ENCODE measurements at regions not wholly inside any gene's neighbourhood (a gene's known extent, or its start where the extent isn't known, plus 50 kb on each side); places are given as distances from the start of the nearest gene placed in this dataset.

DNA sequence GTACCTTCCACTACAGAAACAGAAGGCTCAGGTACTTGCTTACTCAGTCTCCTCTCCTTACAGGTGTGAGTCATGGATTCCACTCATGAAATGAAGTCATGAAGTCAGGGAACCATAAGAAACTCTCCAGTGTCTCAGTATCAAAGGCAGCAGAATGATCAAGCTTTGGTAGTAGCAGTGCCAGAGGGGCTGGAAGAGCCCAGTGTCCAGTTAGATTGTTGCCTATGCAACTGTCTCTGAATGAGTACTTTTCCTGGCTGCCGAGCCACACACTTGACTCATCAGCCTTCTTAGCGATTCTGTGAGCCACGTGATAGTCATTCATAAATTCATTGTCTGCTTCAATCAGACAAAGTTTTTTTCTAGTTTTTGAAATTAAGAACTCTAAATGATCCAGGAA lies 52.2 kb upstream of the DTNBP1 start:
- DNase-seq, result no peak

DNA sequence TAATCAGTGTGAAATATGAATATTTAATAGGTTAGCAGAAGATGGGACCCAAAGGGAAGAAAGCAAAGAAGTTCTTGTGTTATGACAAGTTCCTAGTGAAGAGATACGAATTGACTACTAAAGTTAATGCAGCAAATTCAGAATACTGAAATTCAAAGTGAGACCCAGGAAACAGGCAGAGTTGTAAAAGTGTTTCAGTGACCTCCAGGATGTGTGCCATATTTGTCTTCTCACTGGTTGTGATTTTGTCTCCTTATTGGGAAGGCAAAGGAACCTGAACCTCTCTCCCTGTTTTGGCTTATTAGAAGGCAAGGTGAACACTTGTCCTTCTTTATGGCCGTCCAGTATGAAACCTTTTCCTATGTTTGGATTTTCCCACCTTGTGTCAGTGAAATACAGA lies 51.8 kb upstream of the DTNBP1 start:
- no peak for DNase-seq

DNA sequence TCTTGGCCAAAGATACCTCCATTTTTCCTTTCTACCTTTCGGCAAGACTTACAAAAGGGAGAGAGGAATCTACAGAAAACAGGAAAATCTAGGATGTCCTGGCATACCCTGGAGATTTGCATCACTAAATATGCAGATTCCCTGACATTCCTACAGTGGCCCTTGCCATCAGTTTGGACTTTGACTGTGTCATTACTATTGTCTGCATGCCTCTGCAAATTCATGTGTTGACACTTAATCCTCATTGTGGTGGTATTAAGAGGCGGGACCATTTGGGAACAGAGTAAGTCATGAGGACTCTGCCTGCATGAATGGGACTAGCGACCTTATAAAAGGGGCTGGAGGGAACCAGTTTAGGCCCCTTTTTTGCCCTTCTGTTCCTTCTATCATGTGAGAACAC lies 50.5 kb upstream of the DTNBP1 start:
- no peak for DNase-seq

DNA sequence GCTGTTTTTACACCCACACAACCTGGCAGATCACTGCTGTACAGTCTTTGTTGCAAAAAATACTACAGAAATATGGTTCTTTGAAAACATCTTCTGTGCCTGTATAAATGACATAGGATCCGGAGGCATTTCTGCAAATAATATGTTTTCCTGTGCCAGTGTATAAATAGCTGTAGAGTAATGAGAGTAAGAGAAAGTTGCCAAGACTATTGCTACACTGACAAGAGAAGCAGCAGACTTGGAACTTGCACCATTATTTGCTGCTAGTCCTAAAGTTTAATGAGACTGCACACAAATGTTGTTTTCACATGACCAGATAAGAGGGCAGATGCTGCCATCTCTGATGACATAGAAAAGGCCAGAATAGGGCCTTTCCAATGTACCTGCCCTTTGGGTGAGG lies 50.0 kb upstream of the DTNBP1 start:
- DNase-seq, result no peak
